GOT3 (cell line): ENCODE measurements at regions not wholly inside any gene's neighbourhood (a gene's known extent, or its start where the extent isn't known, plus 50 kb on each side); places are given as distances from the start of the nearest gene placed in this dataset.

Experiments used
- DNase-seq: peaks from one replicate; lab custom pipeline; 2025; ENCODE audit warnings: mixed read lengths; lab: John Stamatoyannopoulos, UW

DNA sequence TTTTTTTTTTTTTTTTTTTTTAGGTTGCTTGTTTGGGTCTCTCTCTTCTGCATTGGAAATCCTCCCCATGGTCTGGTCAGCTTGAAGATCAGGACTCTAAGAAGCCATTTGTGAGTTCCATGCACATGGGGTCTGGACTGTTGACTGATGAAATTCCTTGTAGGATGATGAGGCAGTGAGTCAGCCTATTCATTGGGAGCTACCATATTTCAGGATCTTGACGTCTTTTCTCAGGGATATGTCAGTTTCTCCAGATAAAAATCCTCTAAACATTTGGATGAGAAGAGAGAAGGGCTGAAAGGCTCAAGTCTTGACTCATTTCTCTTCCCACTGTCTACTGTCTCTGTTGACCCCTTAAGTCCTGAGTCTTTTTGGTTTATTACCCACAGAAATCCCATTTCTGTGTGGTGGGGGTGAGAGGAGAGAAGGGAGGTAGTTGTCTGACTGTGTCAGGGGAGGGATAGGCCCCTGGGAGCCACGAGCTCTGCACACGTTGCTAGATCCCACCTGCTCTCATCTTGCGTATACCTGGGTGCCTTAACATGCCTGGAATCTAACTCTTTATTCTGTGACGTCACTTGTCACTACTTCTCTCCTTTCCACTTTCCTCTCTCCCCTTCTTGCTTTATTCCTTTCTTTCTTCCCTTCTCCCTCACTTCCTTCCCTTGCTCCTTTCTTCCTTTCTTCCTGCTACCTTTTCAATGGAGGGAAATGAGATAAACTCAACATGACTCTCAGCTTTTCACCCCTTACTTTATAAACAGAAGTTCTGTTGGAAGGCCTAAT lies 333.1 kb upstream of the XYLT1 start:
- DNase-seq = no peak

DNA sequence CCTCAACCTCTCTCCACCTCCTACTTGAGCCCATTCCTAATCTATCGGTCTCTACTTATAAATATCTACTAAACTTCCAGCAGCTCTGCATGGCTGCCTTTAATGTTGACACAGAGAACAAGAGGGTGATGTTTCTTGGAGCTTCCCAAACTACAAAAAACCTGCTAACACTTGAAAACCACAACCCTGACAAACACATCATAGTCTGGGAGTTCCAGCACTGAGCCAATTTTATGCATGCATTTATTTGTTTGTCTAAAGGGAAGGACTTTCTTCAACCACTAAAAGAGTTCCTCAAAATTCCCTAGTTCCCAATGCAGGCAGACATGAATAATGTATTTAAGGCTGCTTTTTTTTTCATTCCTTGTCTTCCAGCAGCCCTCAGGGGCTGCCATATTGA lies 331.8 kb upstream of the XYLT1 start:
- DNase-seq = no peak

DNA sequence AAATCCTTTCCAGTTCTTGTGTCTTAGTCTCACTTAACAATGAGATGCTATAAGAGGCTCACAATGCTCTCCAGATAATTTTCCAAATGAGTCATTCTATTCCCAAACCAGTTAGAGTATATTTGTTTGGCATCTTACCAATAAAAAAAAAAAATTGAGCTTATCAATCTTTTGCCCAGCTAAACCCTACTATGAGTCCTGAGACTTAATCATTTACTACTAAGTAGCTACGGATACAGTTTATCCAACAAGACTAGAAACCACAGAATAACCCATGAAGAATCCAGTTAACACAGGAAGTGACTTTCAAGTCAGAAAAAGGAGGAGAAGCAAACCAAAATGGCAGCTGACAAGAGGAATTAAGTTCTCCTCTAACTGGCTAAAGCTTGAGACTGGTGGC lies 330.3 kb upstream of the XYLT1 start:
- DNase-seq = no peak

DNA sequence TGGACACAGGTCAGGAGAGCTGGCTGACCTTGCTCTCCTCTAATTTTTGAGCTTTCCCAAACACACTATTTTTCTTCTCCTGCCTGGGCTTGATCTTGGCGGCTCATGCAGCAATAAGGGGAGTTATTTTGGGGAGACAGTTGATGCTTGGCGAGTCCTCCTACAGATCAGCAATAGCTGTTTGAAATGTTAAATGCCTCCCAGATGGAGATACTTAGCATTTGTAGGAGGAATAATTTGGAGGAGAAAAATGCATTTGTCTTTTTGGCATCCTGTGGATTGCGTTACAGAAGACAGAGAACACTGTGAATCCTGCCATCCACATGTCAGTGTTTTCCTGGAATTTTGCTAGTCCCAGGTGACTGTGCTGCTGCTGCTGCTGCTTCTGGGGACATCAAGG lies 328.0 kb upstream of the XYLT1 start:
- DNase-seq = no peak

DNA sequence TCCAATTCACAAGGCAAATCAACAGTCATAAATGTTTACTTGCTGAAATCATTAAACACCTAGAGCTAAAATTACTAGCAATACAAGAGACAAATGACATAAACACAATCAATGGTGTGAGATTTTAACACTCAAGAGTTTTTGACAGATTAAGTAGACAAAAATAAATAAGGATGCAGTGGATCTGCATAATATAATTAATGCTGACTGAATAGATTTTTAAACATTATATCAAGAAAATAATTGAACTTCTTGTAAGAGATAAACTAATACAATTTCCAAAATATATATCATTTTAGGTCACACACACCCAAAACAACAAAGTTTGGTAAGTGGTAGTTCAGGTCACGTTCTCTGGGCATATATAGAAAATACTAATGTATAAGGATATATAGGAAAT lies 322.6 kb upstream of the XYLT1 start:
- no peak for DNase-seq

DNA sequence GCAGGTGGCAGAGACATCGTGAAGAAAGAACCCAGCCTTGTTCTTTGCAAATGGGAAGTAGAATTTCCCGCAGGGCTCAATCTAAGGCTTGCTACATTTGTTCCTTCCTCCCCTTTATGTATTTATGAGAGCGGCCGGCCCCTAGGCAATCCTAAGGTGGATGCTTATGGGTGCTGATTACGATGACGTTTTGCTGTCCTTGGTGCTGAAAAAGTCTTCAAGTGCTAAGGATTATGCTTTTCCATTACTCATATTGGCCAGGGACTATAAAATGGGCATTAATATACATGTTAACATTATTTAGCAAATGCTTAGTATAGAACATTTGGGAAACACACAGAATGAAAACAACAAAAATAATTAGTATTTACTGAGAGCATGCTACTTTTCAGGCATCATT lies 313.3 kb upstream of the XYLT1 start:
- DNase-seq = no peak

DNA sequence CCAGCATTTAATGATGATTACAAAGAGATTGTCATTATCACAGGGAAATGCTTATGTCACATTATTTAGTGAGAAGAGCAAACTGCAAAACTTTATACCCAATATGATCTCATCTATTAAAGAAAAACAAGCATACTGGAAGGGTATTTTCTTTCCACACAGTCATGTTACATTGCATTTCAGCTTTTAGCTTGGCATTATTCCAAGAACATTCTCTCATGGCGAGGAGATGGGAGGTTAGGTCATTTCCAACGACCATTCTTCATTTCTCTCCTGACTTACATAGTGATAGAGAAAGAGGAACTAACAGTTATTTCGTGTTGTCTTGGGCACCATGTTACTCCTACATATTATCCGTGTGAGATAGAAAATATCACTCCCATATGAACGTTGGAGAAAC lies 309.4 kb upstream of the XYLT1 start:
- DNase-seq = no peak

DNA sequence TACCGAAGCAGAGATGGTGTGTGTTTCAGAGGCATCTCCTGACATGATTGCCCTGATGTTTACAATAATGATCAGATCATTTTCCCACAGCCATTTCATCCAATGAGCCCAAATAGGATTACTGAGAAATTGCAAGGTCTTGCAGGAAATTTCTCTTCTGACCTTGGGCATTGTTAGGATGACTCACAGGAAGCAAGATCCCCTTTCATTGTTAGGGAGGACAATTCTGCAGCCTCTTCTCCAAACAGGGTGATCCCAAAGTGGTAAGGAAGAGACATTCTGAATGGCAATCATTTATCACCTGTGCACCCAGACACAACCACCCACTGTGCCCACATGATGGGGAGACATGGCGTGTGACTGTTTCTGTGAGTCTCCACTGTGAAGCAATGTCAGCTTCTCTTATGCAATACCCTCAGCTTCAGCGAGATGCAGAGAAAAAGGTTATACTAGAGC lies 306.7 kb upstream of the XYLT1 start:
- DNase-seq = no peak

DNA sequence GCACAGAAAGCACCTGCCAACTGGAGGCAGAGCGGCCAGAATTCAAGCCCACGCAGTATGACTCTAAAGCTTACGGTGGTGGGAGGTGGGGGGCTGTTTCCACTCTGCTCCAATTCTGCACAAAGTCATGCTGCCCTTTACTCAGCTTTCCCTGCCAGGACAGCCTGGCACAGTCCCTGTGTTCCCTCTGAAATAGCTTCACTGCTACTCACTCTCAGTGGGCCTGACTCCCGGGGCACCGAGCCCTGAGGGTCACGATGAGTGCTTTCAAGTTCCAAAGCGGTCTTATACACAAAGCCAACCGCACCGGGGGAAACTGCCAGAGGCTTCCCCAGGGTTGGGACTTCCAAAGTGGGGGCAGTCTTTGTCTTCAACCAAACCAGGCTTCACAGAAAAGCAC lies 306.1 kb upstream of the XYLT1 start:
- DNase-seq = no peak

DNA sequence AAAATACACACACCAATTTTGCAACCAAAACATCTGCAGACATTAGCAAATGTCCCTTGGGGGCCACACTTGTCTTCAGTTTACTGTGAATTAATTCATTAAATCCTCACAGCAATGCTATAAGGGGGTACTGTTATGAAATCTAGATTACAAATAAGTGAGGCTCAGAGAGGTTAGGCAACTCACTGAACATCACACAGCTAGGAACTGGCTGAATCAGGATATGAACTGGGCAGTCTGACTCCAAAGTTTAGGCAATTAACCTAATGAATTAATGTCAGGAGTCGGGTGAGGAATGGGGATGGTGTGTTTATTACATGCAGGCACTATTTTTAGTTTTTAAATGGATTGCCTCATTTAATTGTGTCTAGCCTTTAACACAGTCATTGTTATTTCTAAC lies 305.7 kb upstream of the XYLT1 start:
- DNase-seq = no peak

DNA sequence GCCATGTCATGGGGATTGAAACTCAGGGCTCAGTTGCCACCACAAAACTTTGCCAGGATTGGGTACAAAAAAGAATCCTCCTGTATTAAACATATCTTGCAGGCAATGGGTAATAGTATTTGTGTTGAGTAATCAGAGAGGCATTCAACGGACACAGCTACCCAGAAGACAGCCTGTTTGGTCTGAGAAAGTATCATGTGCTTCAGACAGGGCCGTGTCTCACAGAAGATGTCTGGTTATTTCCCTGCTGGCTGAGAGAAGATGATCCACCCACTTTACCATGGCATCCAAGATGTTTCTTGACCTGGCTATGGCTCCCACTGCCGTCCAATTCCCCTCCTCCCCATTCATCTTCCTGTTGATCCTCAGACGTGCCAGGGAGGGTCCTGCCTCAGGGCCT lies 304.3 kb upstream of the XYLT1 start:
- DNase-seq = no peak

DNA sequence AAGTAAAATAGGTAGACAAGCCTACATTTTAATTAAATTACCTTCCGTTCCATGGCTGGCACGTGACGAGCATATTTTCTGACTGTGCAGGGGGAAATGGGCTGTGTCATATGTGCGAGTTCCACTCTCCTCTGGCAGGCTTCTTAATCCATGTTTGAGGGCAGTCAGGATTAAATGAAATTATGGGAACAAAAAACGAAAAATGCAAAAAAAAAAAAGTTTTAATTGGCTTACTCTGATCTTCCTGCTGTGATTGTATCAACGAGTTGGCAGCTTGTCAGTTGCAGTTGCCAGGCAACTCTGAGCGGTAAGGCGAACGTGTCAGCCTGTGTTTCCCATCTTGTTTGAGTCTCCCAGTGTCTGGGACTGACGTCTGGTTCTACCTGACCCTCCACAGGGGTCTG lies 302.9 kb upstream of the XYLT1 start:
- DNase-seq = no peak

DNA sequence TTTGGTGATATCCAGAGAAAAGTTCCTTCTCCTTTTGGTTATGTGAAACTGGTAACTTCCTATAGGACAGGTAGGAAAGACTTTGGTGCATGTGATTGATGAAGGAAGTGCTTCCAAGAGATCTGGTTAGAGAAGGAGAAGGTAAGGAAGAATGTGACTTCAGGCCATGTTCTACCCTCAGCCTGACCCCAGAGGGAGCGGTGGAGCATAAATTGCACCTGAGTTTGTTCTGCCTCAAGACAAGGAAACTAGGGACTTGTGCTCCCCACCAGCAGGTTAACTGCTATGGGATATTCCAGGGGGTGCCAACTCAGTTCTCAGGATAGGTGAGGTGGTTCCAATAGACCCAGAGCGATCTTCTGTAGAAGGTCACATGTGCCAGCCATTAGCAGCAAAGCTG lies 299.3 kb upstream of the XYLT1 start:
- no peak for DNase-seq

DNA sequence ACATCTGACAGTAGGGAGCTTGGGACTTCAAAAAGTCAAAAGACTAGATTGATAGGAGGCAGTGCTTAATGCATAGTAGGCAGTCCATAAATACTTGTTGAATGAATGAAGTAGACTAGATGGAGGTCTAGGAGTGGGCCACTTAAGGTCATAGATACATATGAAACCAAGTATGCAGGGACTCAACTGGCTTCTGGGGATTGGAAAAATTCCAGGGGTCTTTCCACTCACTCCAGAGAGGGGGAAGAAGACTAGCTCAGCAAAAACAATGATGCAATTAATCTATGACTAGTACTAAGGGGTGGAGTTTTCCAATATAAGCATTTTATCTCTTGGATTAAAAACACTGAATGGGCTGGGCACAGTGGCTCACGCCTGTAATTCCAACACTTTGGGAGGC lies 298.3 kb upstream of the XYLT1 start:
- no peak for DNase-seq

DNA sequence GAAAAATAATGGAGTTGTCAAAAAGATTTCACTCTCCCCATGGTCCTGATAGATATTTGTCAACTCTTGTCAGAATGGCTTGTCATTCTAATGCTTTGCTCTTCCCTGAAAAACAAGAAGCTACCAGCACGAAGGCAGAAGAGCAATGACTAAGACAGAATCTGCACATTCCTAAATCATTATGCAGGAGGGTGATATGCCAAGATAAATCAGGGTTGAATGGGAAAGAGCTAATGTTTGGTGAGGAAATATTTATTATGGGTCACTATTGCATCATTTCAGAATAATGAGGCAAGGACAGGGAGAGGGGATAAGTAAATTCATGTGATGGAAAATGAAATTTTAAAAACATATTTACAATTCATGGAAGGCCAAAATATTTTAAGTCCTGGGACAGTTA lies 297.5 kb upstream of the XYLT1 start:
- DNase-seq = no peak

DNA sequence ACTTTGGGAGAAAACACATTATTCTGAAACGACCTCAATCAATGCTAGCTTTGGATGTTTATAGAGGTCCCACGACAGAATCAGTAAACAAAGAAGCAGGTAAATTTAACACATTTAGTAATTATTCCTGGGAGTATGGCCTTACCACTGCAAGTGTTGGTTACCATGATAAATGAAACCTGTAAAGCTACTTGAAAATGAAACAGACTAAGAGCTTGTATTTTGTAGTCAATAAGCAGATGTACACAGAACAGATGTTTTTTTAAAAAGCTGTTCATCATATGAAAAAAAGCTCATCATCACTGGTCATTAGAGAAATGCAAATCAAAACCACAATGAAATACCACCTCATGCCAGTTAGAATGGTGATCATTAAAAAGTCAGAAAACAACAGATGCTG lies 295.3 kb upstream of the XYLT1 start:
- no peak for DNase-seq

DNA sequence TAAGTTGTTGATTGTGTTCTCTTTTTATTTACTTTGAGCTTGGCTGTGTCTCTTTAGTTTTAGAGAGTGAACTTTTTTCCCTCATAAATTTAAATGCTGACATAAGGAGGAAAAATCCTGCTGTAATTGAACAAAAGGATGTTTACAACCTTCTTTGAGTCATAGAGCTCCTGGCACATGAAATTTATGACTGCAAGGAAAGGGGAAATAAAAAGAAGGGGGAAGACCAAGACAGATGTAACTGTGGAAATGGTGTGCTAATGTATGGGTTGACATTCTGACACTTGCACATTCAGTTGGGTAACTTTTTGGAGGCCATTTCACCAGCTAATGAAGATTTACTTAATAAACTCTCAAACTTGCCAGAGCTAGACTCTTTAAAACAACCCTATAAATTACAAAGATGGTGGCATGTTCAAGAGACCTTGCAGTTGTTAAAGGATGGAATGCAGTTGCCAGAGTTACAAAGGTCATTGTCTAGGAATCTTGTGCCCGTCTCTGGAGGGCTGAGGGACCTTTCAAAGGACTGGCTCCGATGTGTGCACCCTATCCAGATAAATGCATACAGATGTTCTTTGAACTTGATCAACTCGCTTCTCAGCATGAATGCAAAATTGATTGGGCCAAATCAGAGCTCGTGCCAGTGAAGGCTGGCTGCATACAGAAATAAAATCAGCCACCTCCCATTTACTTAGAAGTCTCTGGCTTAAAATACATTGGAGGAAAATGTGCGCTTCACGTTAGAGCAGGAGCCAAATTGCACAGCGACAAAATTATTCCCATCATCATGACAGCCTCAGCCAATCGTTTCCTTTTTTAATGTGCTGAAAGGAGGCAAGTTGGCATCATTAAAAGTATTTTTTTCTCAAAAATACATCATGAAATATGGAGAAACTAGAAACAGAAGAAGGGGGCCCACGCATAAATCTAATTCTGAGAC lies 289.0 kb upstream of the XYLT1 start:
- DNase-seq = no peak

DNA sequence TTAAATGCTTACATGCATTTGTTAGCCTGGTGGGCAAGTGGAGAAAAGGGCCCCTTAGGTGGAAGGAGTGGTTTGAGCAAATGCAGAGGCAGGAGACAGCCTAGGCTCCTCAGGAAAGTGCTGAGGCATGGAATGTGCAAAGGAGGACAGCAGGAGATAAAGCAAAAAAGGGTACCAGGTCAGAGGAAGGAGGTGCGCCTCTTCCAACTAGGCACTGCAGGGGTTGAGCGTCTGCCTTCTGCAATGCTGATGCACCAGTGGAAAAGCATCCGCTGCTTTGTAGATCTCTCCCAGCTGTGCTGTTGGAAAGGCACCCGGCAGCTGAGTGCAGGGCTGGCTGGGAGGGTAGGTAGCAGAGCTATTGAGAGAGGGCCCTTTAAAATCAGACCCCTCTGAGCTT lies 287.0 kb upstream of the XYLT1 start:
- no peak for DNase-seq

DNA sequence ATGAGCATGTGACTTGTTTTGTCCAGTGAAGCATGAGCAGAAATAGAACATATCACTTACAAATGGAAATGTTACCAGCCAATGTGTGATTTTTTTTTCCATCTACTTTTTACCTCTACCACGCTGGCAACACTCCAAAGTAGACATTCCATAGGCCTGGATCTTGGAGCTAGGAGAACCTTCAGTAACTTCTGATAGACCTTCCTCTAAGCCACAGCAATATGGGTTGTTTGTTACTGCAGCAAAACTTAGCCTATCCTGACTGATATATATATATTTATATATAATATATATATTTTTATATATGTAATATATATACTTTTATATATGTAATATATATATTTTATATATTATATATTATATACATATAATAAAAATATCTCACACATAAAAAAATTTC lies 284.4 kb upstream of the XYLT1 start:
- DNase-seq = no peak

DNA sequence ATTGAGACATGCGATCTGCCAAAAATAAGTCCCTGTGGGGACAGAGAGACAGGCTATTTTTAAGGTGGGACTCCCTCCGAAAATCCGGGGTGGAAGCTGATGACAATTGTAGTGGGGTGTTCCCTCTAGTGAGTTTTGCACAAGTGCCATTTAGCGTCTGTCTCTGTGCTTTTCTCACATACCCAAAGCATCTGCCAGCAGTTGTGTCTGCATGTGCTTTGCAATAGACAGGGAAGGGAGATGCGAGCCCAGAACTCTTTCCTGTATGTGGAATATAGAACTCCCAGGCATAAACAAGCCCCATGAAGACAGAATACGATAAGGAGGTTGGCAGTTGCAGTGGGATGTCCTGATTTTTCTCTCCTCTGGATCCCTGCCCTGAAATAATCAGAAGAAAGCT lies 282.7 kb upstream of the XYLT1 start:
- no peak for DNase-seq

DNA sequence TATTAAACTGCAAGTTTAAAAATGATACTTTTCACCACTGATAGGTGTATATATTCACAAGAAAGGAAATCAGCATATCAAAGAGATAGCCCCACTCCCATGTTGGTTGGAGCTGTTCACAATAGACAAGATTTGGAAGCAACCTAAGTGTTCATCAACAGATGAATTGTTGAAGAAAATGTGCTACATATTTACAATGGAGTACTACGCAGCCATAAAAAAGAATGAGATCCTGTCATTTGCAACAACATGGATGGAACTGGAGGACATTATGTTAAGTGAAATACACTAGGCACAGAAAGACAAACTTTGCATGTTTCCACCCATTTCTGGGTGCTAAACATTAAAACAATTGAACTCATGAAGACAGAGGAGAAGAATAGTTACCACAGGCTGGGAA lies 278.9 kb upstream of the XYLT1 start:
- DNase-seq = no peak

DNA sequence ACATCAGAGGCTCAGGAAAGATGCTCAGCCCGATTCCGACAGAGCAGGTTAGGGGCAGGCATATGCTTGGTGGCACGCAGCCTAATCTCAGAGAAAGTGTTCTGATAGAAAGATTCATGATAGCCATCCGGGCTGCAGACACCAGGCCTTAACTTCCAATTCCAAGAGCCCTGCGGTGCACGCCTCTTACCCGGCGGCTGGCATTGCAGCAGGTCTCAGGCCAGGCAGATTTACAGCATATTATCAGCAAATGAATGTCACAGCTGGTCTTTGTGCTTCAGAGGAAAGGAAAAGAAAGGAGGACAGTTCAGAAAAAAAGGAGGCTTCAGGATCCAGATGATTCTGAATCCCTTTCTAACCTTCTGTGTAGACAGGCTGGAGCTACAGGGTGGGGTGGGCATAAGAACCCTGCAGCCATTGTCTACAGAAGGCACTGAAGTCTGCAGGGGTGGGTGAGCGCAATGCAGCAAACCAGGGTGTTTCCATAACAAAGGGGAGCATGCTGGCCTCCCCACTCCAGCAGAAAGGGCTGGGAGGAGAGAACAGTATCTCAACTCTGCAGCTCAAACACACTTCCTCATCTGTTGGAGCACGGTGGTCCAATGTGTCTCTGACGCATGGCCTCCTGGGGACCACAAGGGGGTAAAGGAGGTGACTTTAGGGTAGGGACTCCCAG lies 277.4 kb upstream of the XYLT1 start:
- DNase-seq = no peak
